ENCODE measurements at regions not wholly inside any gene's neighbourhood (a gene's known extent, or its start where the extent isn't known, plus 50 kb on each side); places are given as distances from the start of the nearest gene placed in this dataset.
"Not testable (repeated sequence)": the region's sequence is repeated elsewhere in the genome, so short reads cannot be mapped to it uniquely, and the experiment has no call there.

DNA sequence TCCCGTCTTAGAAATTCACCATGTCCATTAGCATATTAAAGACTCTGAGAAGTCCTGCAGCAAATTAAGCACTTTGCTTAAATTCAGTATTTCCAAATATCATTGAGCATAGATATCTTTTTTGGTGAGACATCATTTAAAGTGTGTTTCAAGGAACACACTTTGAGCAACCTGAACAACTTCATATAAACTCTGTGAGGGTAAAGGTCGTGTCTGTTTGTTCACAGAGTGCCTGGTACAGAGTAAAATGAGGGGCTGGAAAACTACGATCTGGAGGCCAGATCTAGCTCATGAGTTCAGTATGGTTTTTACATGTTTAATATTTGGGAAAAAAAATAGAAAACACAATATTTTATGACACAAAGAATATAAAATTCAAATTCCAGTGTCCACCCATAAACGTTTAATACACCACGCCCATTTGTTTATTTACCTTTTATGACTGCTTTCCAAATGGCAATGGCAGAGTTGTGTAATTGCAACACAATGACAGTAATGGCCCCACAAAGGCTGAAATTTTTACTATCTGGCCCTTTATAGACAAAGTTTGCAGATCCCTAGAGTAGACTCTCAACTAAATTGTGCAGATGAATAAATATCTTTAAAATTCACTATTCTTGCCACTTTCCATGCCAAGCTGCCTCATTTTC, 67.4 kb downstream of the SNTN start:
- DNase-seq (ENCODE audit: low read depth): no peak

GRCh38 chr3:63720951-63721350, 68.5 kb downstream of the SNTN start:
- peak; percentile 57 for DNase-seq (ENCODE audit: low read depth)

DNA sequence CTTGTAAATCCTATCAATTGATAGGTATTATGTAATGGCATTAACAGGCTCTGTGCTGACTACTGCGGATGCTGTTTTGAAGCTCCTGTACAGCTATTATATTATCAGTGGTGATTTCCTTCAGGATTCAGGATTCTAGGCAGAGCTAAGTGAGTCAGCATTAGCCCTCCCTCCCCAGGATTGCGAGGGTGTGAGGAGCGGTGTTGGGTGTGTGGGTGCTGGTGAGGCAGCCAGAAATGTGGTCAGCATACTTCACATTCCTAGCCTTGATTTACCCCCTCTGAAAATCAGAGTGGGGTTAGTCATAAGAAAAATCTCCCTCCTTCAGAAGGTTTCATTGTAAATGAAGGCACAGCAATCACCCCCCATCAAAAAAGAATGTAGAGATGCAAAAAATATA, 72.5 kb downstream of the SNTN start:
- DNase-seq (ENCODE audit: low read depth): peak; percentile 95

DNA sequence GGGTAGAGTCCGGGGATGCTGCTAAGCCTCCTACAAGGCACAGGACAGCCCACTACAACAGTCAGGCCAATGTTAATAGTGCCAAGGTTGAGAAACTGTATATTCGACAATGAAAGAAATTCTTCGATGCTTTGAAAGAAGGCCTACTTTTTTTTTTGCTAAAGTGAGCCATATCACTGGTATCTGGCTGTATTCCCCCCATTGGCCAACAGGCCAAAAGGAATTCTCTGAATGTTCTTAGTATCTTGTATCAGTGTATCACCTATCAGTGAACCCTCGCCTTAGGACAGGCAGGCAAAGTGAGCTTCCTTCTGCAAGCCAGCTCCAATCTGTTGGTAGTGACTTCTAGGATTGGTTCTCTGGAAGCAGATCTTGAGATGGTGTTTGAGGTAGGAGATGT, 74.2 kb downstream of the SNTN start:
- peak; percentile 65 for DNase-seq (ENCODE audit: low read depth)

DNA sequence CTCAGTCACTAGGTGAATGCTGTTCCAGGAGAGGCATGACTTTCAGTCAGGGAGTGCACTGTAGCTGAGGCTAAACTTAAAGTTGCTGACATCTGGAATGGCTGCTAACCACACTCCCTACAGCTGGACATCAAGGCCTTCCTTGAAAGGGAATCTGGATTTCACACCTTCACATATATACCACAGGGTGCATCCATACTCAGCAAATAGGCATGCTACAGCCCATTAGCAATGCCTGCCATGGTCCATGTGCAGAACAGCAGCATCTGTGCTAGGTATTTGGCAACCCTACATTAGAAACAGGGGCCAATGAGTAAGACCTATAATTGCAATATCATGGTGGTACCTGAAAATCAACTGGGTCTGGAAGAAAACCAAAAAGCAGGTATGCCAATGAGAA, 74.8 kb downstream of the SNTN start:
- peak; percentile 6 for DNase-seq (ENCODE audit: low read depth)

- no peak for DNase-seq (ENCODE audit: low read depth)
These were observed 79.4 kb downstream of the SNTN start for GRCh38 chr3:63731866-63732265.

DNA sequence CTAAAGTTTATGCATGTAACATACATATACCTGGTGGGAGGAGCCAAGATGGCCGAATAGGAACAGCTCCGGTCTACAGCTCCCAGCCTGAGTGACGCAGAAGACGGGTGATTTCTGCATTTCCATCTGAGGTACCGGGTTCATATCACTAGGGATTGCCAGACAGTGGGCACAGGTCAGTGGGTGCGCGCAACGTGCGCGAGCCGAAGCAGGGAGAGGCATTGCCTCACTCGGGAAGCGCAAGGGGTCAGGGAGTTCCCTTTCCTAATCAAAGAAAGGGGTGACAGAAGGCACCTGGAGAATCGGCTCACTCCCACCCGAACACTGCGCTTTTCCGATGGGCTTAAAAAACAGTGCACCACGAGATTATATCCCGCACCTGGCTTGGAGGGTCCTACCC, 80.8 kb downstream of the SNTN start:
- DNase-seq (ENCODE audit: low read depth): not testable (repeated sequence)

- DNase-seq (ENCODE audit: low read depth): not testable (repeated sequence)
These were observed 82.2 kb downstream of the SNTN start for GRCh38 chr3:63734632-63735031.

- not testable (repeated sequence) for DNase-seq (ENCODE audit: low read depth)
These were observed 82.3 kb upstream of the C3orf49 start for GRCh38 chr3:63736757-63737156.

DNA sequence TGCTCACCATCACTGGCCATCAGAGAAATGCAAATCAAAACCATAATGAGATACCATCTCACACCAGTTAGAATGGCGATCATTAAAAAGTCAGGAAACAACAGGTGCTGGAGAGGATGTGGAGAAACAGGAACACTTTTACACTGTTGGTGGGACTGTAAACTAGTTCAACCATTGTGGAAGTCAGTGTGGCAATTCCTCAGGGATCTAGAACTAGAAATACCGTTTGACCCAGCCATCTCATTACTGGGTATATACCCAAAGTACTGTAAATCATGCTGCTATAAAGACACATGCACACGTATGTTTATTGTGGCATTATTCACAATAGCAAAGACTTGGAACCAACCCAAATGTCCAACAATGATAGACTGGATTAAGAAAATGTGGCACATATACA, 80.5 kb upstream of the C3orf49 start:
- not testable (repeated sequence) for DNase-seq (ENCODE audit: low read depth)

DNA sequence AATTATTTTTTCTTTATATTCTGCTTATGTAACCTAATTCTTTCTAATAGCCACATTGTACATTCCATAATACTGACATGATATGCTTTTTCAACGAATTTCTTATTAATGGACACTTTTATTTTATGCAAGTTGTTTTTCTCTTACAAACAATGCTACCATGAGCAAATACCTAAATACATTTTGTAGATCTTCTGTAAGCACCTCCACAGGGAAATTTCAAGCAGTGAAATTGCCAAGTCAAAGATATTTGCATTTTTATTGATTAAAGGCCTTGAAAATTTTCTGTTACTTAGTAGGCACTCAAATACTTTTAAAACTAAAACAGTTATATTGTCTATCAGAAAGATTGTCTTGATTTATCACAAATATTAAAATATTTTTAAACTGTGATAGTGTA, 79.6 kb upstream of the C3orf49 start:
- DNase-seq (ENCODE audit: low read depth): no peak

DNA sequence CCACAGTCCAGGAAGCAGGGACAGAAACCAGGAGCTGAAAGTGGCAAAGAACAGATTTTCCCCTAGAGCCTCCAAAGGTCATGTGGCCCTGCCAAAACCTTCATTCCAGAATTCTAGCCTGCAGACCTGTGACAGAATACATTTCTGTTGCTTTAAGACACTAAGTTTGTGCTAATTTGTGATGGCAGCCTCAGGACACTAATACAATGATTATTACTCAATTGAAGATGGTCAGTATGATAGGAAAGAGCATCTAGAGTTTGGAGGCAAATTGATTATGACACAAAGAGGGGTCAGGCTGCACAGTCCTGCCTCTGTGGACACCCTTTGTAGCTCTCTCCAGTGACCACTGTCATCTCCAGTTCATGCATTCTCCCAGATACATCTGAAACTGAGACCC, 79.0 kb upstream of the C3orf49 start:
- DNase-seq (ENCODE audit: low read depth): no peak

DNA sequence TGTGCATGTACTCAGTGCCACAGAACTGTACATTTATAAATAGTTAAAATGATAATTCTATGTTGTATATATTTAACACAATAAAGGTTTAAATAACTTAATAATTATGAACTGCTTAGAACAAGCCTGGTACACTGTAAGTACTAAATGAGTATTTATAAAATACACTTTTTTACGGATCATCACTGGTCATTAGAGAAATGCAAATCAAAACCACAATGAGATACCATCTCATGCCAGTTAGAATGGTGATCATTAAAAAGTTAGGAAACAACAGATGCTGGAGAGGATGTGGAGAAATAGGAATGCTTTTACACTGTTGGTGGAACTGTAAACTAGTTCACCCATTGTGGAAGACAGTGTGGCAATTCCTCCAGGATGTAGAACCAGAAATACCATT, 74.4 kb upstream of the C3orf49 start:
- DNase-seq (ENCODE audit: low read depth): not testable (repeated sequence)

GRCh38 chr3:63745757-63746156, 73.3 kb upstream of the C3orf49 start:
- DNase-seq (ENCODE audit: low read depth): no peak

- no peak for DNase-seq (ENCODE audit: low read depth)
These were observed 72.9 kb upstream of the C3orf49 start for GRCh38 chr3:63746211-63746610.

DNA sequence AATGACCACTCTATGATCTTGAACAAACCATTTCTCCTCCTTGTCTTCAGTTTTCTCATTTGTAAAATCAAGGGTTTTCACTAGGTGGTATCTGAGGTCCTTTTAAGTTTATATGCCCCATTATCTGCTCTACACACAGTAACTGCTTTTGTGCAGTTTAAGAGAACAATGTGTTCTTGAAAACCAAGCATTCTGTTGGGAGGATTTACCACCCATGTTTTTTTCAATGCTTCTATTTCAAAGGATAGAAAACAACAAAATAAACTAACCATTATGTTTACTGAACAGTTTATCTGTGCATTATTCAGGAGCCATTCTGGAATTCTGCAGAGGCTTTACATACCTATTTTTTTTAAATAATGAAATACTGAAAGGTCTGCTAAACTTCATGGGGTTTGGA, 67.6 kb upstream of the C3orf49 start:
- no peak for DNase-seq (ENCODE audit: low read depth)

DNA sequence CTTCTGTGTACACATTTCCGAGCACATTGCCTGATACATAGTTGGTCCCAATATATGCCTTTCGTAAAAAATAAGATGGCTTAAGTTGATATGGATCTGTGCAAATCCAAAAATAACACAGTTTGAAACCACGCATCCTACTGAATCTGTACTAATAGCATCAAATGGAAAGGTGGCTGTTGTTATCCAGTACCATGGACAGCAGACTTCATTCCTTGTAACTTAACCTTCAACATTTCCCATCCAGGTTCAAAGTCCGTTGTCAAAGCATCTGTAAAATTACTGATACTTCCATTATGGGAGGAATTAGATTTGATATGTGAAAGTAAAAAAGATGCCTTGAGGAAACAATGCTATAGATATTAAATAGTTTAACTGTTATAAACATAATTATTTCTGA, 65.5 kb upstream of the C3orf49 start:
- DNase-seq (ENCODE audit: low read depth): peak; percentile 38

DNA sequence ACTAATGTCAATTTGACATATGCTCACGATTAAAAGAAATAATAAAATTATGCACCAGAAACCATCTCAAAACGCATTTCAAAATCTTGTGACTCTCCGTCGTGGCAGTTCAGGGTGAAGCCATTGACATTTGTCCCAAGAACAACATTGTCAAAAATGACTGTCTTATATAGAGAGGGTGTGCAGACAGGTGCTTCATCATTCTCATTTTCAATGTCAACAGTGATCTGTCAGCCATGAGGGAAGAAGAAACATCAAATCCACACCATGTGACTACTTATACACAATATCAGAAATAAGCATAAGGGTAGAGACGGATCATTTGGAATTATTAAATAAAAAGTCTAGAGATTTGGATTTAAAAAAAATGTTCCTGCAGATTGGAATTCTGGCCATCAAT, 65.1 kb upstream of the C3orf49 start:
- no peak for DNase-seq (ENCODE audit: low read depth)

DNA sequence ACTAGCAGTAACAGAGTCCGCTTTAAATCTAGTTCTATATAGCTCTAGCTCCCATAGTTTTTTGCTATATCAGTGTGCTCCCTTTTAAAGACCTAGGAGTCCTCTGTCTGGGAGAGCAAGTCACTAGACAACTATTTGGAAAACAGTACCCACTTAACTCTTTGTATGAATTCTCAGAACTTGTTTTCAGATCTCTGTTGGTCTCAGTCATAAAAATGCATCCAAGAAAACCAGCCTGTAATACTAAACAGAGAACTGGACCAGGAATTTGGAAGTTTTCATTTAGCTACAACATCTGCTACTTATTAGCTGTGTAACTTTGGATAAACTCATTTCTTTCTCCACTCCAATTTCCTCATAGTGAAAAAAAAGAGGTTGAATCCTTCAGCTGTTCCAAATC, 56.9 kb upstream of the C3orf49 start:
- no peak for DNase-seq (ENCODE audit: low read depth)

DNA sequence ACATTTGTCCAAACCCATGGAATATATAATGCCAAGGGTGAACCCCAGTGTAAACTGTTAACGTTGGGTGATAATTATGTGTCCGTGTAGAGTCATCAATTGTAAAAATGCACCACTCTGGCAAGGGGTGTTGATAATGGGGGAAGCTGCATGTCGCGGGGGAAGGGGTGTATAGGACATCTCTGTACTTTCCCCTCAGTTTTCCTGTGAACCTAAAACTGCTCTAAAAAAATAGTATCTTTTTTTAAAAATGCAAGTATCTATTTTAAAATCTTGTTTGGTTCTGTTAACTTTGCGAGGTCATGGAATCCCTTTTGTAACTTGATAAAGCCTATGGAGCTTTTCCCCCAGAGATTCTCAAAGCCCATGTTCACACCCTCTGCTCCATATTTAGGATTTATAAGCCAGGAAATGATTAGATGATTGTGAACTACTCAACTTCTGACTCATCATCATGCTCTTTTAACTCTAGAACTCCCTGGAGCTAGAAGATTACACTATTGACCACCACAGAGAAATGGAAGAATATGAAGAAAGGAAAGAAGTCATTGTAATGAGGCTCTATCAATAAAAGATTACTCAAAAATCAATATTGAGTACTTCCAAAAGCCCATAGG, 56.1 kb upstream of the C3orf49 start:
- peak; percentile 30 for DNase-seq (ENCODE audit: low read depth)

- DNase-seq (ENCODE audit: low read depth): no peak
These were observed 54.6 kb upstream of the C3orf49 start for GRCh38 chr3:63764511-63764910.

DNA sequence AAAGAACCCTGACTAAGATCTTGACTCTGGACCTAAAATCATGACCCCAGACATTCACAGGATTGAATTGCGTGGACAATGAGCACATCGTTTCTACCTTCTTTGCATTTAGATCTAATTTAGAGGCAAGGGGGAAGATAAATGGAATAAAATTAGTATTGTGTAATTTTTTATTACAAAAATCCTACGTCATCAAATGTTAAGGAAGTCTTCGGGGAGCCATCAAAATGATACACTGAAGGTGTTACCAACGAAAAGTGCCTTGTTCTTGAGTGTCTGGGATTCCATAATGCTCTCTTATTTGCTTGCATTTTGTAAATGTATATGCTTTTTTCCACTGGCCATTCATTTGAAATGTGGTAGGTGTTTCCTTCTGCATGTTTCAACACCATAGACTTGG, 52.8 kb upstream of the C3orf49 start:
- DNase-seq (ENCODE audit: low read depth): no peak

DNA sequence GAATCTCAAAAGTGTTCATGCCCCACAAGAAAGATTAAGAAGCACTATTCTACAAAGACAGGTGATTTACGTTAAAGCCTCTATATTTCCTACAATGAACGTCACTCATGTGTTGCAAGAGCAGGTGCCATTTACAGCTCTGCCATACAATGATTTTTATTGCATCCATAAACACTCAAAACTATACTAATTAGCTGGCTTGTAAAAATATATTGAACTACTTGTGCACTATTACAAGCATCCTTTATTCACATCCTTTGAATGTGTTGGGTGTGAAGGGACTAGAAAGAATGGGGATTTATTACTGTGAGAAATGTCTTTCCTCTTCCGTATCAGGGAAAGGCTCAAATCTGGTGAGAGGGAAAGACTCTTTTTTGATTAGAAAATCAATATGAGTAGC, 50.7 kb upstream of the C3orf49 start:
- DNase-seq (ENCODE audit: low read depth): no peak

- no peak for DNase-seq (ENCODE audit: low read depth)
These were observed 50.2 kb upstream of the C3orf49 start for GRCh38 chr3:63768888-63769287.
